Glutamatergic neuron (in vitro differentiated cells): ENCODE measurements at regions not wholly inside any gene's neighbourhood (a gene's known extent, or its start where the extent isn't known, plus 50 kb on each side); places are given as distances from the start of the nearest gene placed in this dataset.

Experiments
- DNase-seq: peaks from one replicate; pipeline ENCODE4 v3.0.0; 2022
- H3K27ac Mint-ChIP-seq: one replicate; pipeline ENCODE4 v1.8.0; 2020; ENCODE audit warnings: mild to moderate bottlenecking, mixed read lengths, inconsistent platforms; ENCODE audit not compliant: unreplicated experiment
- H3K27me3 Mint-ChIP-seq: one replicate; pipeline ENCODE4 v1.8.0; 2020; ENCODE audit warnings: mild to moderate bottlenecking, moderate library complexity, mixed read lengths, inconsistent platforms; ENCODE audit not compliant: unreplicated experiment
- H3K36me3 Mint-ChIP-seq: one replicate; pipeline ENCODE4 v1.8.0; 2020; ENCODE audit warnings: mild to moderate bottlenecking, mixed read lengths, inconsistent platforms; ENCODE audit not compliant: unreplicated experiment
- H3K4me1 Mint-ChIP-seq: one replicate; pipeline ENCODE4 v1.8.0; 2020; ENCODE audit warnings: mild to moderate bottlenecking, low read depth, mixed read lengths, inconsistent platforms; ENCODE audit not compliant: unreplicated experiment
- H3K4me3 Mint-ChIP-seq: one replicate; pipeline ENCODE4 v1.8.0; 2020; ENCODE audit warnings: mild to moderate bottlenecking, mixed read lengths, inconsistent platforms; ENCODE audit not compliant: unreplicated experiment
- H3K9me3 Mint-ChIP-seq: one replicate; pipeline ENCODE4 v1.8.0; 2020; ENCODE audit warnings: mild to moderate bottlenecking, moderate library complexity, mixed read lengths, inconsistent platforms; ENCODE audit not compliant: unreplicated experiment
- CTCF ChIP-seq: fragments of 200-600 bp; sonication (generic); IDR thresholded peaks from one replicate; pipeline ENCODE4 v1.5.0; 2021; ENCODE audit not compliant: partially characterized antibody, unreplicated experiment

- no peaks in the 10 kb centered on the region for H3K4me1 Mint-ChIP-seq
- DNase-seq: no peak
Measured at GRCh38 chr2:226121046-226121738, 678.4 kb downstream of the IRS1 start.

GRCh38 chr2:226118471-226119429, 680.9 kb downstream of the IRS1 start:
- Mint-ChIP-seq H3K36me3 (no peaks in the 10 kb centered on the region), H3K27ac (no peak overlapping the region), H3K9me3 (peaks cover 4% of the 10 kb centered on the region), H3K27me3 (no peaks in the 10 kb centered on the region), H3K4me1 (no peaks in the 10 kb centered on the region), H3K4me3 (no peak overlapping the region)
- no peak for DNase-seq
- TF ChIP-seq CTCF: no peak

More at GRCh38 chr2:226121046-226121738, 678.4 kb downstream of the IRS1 start:
- no peak for TF ChIP-seq CTCF
- no peak overlapping the region for H3K4me3 Mint-ChIP-seq
- H3K27me3 Mint-ChIP-seq: no peaks in the 10 kb centered on the region
- peaks cover 4% of the 10 kb centered on the region for H3K9me3 Mint-ChIP-seq
- H3K27ac Mint-ChIP-seq: no peak overlapping the region
- H3K36me3 Mint-ChIP-seq: no peaks in the 10 kb centered on the region

- no peak for DNase-seq
- H3K36me3 Mint-ChIP-seq: no peaks in the 10 kb centered on the region
- no peak for TF ChIP-seq CTCF
- peaks cover 4% of the 10 kb centered on the region for H3K9me3 Mint-ChIP-seq
- H3K4me3 Mint-ChIP-seq: no peak overlapping the region
- no peaks in the 10 kb centered on the region for H3K4me1 Mint-ChIP-seq
- no peak overlapping the region for H3K27ac Mint-ChIP-seq
- H3K27me3 Mint-ChIP-seq: no peaks in the 10 kb centered on the region
Measured at GRCh38 chr2:226117510-226118065, 682.0 kb downstream of the IRS1 start.

GRCh38 chr2:226116346-226116745, 683.3 kb downstream of the IRS1 start:
- Mint-ChIP-seq H3K4me3 (no peak overlapping the region), H3K27me3 (no peaks in the 10 kb centered on the region), H3K36me3 (no peaks in the 10 kb centered on the region), H3K27ac (no peak overlapping the region), H3K4me1 (no peaks in the 10 kb centered on the region), H3K9me3 (no peaks in the 10 kb centered on the region)
- DNase-seq: no peak
- no peak for TF ChIP-seq CTCF
